Activated CD8-positive, alpha-beta memory T cell treated with anti-CD3 and anti-CD28 coated beads, Interleukin-2, amount 50 U/mL, for 4 hours (primary cell): ENCODE measurements at regions not wholly inside any gene's neighbourhood (a gene's known extent, or its start where the extent isn't known, plus 50 kb on each side); places are given as distances from the start of the nearest gene placed in this dataset.
A peak's percentile ranks its signal among the peaks of the same experiment; 100 is the strongest.

Source experiments
- DNase-seq: peaks from one replicate; pipeline ENCODE4 v3.0.0-alpha.2; 2020

DNA sequence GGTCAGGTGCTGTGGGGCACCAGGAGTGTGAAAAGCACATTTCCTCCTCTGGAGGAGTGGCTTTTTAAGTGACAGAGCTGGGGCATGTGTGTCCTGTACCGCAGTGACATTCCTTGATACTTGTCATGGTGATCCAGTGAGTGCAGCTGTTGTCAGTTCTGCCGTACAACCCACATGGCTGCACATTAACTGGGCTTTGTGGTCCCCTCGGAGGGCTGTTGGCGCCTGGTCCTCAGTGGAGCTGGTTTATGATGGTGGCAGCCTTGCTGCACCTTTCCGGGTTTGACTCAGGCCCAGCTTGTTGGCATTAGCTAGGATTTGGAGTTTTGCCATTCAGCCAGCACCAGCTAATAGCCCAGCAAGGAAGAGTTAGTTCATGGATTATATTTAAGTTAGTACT, 77.0 kb downstream of the SLC25A47 start:
- no peak for DNase-seq

DNA sequence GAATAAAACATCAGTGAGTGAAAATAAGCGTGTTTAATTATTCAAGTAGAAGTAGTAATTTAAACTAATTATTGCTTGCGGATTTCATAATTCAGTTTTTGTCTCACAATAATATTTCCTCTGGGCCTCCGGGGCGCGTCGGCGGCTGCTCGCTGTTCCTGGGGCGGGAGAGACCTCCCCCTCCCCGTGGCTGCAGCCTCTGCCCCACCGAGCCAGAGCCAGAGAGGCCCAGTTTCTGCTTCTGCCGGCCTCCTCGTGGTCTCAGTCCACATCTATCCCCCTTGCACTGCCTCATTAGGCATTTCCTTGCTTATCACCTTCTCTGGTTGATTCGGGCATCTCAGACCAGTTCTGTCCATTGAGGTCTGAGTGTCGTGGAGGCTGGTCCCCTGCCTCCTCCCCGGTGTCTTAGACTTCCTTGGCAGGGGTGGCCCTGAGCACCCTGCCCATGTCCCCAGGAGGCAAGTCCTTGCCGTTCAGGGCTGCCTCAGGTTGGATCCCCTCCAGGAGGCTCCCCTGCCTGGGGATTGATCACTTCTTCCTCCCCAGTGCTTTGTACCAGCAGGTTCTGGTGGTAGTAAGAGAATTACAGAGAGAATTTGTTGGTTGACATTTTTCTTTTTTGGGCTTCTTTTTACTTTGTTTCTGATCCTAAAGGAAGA, 78.0 kb downstream of the SLC25A47 start:
- no peak for DNase-seq

DNA sequence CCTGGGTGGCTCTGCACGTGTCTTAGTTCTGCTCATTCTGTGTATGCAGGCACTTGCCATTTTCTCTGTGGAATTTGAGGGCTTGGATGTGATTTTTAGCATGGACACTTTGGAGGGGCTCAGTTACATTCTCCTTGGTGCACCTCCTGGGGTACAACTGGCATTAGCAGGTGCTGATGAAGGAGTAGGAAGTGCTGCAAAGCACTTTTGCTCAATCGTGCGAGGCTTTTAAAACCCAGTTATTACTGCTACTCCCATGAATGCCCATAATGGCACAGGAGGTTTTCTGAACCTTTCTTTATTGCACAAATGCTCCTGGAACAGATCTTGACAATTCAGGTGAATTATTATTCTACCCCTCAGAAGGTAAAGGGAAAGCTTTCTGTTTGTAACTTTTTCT, 78.7 kb downstream of the SLC25A47 start:
- no peak for DNase-seq

DNA sequence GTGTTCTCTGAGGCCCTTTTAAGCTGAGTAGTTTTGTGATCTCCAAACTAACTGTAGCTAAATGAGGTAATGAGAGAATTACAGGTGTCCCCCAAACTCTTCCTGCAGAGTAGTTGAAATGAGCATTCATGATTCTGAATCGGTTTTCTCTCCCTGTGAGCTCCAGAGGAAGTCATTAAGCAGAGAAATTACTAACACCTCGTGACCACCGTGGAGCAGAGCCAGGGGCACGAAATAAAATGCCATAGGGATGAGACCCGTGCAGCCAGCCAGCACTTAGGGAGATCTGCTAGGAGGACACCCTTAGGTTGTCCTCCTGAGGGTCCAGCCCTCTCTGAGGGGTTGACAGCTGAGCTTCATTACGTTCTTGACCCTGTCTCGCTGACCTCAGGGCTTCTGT, 79.5 kb downstream of the SLC25A47 start:
- DNase-seq: no peak

DNA sequence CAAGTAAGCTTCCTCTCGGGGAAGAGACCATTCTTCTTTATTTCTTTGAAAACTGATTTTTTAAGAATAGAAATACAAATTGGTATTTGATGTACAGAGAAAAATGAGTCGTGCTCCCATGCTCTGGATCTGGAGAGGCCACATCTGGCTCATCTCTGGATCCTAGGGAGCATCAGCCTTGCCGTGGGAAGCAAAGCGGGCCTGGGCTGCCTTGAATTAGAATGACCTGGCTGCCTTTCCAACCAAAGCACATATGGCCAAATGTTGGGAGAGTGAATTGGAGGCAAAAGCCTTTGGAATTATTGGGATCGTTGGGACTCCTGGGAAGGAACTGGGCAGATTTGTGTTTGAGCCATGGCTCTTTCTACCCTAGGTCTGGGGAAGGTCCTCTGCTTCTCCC, 80.0 kb downstream of the SLC25A47 start:
- no peak for DNase-seq

DNA sequence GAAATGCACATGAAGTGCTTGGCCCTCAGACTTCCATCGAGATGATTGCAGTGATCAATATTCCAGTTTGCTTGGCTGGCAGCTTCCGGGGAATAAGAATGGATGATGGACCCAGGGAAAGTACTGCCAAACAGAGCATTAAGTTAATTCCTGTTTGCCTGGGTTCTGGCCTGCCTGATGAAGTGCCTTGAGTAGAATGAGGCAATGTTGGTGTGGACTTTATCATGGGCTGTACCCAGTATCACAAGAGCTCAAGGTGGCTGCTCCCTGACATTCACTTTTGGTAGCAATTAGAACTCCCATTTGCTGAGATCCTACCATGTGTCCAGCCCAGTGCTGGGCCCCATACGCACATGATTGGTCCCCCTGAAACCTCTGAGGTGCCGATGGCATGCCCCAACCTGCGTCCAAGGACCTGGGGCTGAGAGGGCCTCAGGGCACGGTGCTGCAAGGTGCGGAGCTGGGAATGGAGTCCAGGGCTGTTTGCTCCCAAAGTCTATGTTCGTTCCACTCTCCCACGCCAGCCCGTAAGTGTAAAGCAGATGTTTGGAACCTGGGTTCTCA, 80.7 kb downstream of the SLC25A47 start:
- no peak for DNase-seq

DNA sequence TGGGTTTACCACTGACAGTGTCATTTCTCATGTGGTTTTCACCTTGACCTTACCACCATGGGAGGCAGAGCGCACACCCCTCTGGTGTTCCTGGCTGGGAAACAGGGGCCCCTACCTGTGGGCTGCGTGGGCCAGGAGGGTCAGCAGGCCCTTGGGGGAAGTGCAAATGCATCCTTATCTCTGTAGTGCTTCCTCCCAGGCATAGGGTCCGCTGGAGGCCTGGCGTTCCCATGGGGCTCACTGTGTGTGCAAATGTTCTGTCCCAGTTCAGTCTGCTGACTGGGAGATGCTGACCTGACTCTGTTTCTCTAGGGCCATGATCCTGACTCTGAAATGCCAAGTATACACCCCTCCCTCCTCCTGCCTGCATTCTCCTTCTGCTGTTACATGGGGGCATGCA, 81.3 kb downstream of the SLC25A47 start:
- no peak for DNase-seq

DNA sequence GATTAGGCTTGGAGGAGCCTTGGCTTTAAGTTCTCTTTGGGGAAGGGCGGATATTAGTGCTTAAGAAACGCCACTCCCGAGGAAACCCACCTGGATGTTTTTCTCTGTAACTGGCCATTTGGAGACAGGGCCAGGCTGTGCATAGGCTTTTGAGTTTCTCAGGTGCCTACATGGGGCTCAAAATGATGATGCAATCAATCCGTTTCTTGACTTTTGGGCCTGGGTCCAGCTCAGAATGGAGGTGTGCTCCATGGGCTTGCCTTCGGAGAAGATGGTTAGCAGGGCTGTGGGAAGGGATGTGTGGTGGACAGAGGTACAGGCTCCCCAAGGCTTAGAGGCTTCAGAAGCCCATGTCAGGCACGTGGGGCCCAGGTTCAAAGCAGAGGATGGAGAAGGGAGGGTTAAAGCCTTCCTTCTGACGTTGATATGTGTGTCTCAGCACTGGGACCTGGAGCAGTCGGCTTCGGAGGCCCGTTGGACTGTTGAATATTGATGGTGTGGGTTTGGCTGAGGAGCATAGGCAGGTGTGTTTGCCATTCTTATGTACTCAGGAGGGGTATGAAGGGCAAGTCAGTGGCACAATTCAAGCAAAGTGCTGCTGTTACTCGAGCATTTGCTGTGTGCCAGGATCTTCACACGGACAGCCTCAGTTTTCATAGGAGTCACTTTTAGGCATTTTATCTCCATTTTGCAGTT, 82.8 kb downstream of the SLC25A47 start:
- DNase-seq: no peak

DNA sequence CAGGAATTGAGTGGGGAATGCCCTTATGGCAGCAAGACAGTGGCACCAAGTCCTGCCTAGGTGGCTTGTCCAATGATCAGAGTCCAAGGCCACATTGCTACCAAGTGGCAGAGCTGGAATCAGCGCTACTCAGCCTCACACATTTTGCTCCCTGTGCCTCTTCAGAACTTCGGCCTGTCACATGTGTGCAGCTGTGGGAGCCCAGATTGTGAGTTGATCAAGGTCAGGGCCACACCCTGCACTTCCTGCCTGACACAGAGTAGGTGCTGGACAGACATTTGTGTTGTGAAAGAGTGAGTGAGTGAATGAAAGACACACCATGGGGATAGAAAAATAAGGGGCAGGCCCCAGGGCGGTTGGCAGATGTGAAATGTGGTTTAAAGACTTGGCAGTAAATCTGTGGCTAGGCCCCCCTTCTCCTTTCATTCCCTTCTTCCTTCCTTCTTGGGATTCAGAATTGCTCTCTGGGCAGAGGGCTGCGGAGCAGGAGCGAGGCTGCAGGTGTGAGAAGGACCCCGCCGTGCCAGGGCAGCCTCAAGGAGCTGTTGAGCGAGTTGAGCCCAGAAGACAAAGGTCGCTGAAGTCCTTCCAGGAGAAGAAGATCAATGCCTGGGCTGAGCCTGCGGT, 83.5 kb downstream of the SLC25A47 start:
- DNase-seq: peak; percentile 33

DNA sequence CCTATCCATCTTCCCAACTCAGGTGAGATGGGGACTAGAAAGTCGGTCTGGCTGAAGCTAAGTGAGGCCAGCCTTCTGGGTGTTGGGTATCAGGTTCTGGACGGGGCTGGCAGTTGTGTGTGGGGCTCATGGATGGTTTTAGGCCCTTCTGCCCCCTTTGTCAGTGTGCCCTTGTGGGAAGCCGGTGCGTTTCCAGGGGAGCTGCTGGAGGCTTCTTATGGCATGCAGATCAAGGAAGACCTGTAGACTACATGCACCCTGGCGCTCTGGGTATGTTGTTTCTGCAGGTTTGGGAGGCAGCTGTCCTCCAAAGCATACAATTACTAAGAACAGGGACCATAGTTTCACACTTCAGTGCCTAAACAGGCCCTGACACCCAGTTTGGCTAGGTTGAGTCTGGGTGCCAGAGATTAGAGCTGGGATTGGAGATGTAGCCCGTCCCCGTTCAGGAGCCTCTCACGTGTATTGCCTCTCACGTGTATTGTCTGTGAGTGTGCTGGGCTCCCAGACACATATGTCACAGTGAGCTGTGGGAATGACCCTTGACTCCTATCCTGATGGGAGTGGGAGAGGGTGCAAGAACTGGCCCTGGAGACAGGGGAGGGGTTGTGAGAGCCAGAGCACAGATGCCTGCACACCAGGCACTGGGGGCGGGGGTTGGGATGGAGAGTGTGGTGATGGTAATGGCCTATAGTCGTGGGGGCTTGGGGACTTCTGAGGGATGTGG, 84.4 kb downstream of the SLC25A47 start:
- no peak for DNase-seq

DNA sequence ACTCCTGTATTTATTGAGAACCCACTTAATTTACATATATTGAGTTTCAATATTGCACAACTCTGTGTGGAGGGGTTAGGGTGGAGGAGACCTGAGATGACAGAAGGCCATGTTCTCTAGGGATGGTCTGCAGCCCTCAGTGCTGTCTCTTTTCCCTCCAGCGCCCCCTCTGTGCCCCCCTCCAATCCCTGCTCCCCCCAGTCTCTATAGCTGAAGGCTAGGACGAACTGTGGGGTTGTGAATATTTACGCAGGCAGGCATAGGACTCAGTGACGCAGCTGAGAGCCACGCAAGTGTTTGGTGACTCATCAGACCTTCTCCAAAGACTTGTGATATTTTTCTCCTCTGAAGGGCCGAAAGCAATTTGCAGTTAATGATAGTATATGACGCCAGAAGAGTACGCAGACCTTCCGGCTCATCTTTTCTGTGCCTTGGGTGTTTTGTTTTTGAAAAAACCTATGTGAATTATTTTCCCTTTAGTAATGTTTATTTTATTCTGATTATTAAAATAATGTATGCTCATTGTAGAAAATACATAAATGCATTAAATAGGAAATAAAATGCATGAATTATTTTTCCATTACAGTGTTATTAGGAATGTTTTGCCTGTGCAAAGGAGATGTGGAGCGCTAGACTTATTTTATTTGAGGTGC, 85.3 kb downstream of the SLC25A47 start:
- peak; percentile 28 for DNase-seq

DNA sequence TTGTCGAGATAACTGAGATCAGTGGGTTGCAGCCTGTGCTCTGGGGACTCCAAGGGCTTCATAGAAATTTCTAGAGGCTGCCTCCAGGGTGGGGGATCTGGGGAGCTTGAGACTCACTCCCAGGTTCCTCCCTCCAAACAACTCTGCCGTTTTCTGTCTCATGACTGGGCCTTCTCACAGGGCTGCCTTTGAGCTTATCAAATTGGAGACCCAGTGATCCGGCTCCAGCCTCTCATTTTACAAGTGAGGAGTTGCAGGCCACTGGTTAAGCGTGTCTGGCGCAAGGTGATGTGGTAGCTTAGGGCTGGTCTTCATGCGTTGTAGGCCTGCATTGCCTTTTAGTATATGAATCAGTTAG, 85.8 kb downstream of the SLC25A47 start:
- no peak for DNase-seq

DNA sequence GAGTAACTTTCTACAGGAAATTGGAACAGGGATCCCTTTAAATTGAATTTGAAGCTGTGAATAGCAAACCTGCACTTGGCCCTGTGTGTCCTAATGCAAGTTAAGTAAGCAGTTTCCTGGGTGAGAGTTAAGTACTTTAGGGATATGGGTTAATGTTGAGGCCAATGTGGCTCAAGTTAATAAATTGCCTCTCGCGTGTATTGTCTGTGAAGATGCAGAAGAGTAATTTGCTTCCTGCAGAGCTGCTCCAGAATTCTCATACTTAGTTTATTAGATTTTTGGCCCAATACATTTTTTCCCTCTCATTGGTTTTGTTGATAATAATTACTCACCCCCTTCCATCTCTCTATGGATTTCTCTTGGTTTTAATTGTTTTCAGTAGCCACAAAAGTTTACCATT, 86.5 kb downstream of the SLC25A47 start:
- DNase-seq: no peak

DNA sequence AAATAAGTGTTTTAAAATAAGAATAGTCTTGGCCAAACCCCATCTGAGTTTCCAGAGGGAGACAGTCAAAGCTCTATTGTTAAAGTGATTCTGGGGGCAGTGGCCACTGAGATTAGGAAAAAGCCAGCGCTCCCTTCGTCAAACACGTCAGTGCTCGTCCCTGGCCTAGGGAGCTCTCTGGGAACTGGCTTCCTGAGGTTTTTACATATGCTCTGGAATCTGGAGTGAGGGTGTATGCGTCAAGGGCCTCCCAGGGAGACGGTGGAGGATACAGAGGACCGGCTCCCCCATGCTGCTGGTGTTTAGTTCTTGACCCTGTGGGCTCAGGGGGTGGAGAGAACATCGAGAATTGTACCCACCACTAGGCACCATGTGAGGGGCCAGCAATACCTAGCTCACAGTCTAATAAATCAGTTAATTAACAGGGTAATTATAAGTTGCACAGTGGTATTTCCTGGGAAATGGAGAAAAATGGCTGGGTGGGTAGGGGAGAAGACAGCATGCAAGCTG, 87.0 kb downstream of the SLC25A47 start:
- no peak for DNase-seq

DNA sequence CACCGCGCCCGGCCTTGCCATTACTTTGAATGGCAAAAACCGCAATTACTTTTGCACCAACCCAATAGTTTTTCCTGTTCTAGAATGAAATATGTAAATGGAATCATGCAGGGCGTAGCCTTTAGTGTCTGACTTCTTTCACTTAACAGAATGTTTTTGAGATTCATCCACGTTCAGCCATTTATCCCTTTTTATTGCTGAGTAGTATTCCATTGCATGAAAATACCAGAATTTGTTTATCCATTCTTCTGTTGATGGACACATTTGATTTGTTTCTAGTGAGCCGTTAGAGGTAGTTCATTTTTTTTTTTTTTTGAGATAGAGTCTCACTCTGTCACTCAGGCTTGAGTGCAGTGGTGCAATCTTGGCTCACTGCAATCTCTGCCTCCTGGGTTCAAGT, 90.6 kb downstream of the SLC25A47 start:
- DNase-seq: no peak

DNA sequence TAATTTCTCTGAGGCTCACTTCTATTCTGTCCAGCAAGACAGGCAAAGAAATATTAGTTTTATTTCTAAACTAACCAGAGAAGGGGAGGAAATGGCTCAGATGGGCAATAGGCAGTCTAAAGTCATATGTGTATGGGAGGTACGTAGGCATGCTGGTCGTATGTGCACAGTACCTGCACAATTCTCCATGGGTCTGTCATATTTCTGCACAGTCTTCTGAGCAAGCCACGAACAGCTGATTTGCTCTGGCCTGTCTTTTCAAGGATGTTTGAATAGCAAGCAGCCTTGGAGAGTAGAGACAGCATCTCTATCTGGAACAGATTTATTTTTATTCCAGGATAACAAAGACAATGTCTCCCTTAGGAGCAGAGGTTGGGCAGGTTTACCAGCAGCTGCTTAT, 92.1 kb downstream of the SLC25A47 start:
- no peak for DNase-seq

DNA sequence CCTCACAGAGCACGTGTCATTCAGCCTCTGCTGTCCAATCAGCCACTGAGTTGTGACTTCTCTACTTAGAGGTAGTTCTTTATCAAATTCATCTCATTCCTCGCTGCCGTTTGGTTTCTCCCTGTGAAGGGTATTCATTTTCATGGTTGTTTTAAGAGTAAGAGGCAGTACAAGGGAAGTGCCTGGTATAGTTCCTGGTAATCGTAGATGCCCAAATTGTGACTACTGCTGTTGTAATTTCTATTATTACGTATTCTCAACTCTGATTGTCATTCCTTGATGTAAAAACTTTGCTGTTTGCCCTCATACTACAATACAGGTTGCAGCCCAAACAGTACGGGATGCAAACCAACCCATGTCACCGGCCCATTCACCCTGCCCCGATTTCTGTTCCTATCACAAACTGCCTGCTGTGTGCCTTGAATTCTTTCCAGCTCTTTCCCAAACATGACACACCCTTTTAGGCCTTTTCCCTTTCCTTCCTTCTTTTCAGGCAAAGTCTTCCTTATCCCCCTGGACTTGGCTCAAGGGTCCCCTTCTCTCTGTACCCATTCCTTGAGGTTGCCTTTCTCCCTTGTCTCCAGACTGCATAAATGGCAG, 93.0 kb downstream of the SLC25A47 start:
- no peak for DNase-seq

DNA sequence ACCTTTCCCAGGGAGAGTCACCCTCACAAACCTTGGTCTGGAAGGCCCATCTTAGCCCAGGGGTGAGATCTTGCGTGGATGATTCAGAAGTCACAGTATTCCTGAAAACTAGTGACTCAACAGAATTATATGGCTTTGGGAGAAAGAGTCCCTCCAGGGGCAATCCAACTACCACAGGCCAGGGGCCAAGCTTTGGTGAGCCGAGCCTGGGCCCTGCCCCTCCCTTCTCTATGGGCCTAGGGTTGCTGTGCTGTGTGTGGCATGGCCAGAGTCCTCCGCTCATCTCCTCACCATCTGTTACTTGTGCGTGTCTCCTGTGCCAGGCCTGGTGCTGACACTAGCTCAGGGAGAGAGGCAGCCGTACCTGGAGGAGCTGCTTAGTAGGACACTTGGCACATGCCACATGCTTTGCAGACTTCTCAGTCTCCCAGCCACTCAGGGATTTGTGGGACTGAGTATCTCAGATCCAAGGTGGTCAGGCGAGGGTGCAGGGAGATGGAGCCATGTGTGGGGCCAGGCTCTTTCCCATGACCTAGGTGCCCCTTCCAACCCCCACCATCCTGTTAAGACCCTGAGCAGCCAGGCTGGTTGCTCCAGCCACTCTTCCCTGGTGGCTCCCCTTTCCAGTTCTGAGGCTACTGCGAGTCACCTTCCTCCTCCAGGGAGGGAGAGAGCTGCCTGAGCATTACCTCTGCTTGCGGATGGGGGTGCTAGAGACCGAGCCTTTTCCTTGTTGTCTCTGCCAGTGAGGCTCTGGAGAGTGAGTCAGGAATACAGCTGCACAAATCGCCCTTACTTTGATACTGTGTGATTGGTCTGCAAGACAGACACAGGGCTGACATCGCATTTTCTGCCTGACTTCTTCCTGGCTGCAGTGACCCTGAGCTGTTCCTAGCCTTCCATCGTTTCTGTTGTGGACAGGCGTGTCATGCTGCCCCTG, 94.1 kb downstream of the SLC25A47 start:
- no peak for DNase-seq

DNA sequence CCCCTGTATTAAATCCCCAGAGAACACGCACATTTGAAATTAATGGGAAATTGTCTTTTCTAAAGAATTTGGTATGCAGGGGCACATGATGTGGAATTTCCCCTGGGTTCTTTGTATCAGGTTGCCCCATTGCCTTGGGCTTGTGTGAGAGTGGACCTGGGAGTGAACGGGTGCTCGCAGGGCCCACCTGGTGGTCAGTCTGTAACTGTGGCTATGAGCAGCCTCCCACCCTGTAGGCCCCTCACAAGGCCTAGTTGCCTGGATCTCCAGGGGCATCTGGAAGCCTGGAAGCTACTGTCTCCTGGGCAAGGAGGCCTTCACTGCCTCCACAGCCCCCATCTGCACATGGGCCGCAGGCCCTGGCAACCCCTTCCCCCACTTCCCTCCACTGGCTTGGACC, 96.7 kb downstream of the SLC25A47 start:
- no peak for DNase-seq

DNA sequence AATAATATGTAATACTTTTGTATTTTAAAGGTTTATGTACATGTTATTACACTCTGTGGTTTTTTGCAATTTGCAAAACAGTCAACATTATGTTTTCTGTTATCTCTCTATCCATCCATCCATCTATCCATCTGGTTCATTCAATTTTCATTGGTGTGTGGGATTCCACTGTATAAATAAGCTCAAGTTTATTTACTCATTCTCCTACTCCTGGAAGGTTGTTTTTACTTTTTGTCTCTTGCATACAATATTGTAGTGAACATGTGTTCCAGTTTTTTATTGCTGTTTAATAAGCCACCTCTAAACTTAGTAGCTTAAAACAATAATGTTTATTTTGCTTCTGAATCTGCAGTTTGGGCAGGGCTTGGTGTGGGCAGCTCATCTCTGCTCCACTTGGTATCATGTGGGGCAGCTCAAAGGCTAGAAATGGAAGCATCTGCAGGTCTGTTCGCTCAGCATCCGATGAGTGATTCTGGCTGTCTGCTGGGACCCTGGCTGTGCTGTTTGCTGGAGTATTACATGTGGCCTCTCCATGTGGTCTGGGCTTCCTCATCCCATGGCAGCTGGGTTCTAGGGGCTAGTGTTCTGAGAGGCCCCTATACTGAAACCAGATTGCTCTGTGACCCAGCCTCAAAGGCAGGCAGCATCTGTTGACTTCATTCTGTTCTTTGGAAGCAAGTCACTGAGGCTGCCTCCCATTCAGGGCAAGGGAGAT, 98.8 kb downstream of the SLC25A47 start:
- DNase-seq: no peak
